ENCODE measurements at regions not wholly inside any gene's neighbourhood (a gene's known extent, or its start where the extent isn't known, plus 50 kb on each side); places are given as distances from the start of the nearest gene placed in this dataset.

DNA sequence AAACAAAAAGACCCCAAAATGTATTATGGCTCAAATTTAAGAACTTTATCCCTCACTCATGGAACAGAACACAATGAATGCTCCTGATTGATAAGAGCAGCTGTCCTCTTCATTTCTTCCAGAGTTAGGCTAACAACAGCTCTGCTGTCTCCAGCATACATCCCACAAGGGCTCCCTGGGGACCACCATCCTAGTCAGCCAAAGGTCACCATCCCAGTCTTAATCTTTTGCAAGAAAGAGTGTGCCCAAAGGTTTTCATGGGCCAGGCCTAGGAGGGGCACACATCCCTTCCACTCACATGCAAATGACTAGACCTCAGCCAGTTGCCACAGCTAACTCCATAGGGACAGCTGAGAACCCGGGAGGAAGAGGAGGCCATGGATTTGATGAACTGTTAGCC, 555.3 kb downstream of the BUD13 start:
- TF ChIP-seq CTCF (IDR thresholded peaks at IDR 0.05), result no peak
- TF ChIP-seq YY1 (IDR thresholded peaks at IDR 0.05; ENCODE audit: low read depth), result no peak
- TF ChIP-seq, protein P1, sequence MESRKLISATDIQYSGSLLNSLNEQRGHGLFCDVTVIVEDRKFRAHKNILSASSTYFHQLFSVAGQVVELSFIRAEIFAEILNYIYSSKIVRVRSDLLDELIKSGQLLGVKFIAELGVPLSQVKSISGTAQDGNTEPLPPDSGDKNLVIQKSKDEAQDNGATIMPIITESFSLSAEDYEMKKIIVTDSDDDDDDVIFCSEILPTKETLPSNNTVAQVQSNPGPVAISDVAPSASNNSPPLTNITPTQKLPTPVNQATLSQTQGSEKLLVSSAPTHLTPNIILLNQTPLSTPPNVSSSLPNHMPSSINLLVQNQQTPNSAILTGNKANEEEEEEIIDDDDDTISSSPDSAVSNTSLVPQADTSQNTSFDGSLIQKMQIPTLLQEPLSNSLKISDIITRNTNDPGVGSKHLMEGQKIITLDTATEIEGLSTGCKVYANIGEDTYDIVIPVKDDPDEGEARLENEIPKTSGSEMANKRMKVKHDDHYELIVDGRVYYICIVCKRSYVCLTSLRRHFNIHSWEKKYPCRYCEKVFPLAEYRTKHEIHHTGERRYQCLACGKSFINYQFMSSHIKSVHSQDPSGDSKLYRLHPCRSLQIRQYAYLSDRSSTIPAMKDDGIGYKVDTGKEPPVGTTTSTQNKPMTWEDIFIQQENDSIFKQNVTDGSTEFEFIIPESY (IDR thresholded peaks at IDR 0.05; ENCODE audit: borderline replicate concordance, low read depth), result no peak
- TF ChIP-seq, protein P2, sequence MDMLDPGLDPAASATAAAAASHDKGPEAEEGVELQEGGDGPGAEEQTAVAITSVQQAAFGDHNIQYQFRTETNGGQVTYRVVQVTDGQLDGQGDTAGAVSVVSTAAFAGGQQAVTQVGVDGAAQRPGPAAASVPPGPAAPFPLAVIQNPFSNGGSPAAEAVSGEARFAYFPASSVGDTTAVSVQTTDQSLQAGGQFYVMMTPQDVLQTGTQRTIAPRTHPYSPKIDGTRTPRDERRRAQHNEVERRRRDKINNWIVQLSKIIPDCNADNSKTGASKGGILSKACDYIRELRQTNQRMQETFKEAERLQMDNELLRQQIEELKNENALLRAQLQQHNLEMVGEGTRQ (IDR thresholded peaks at IDR 0.05; ENCODE audit: borderline replicate concordance, low read depth, low read length), result no peak
- TF ChIP-seq RFX5 (IDR thresholded peaks at IDR 0.05; ENCODE audit: low read length), result no peak
- no peak for TF ChIP-seq REST (IDR thresholded peaks at IDR 0.05; ENCODE audit: low read depth, low read length)
- TF ChIP-seq EP300 (IDR thresholded peaks at IDR 0.05; ENCODE audit: borderline replicate concordance in 1 of 2, low read depth in 1 of 2, low read length in 1 of 2), result no peak
- no peak for TF ChIP-seq CHD2 (IDR thresholded peaks at IDR 0.05; ENCODE audit: low read length, partially characterized antibody)
- TF ChIP-seq MXI1 (IDR thresholded peaks at IDR 0.05; ENCODE audit: low read depth, low read length), result no peak
- TF ChIP-seq, protein P3, sequence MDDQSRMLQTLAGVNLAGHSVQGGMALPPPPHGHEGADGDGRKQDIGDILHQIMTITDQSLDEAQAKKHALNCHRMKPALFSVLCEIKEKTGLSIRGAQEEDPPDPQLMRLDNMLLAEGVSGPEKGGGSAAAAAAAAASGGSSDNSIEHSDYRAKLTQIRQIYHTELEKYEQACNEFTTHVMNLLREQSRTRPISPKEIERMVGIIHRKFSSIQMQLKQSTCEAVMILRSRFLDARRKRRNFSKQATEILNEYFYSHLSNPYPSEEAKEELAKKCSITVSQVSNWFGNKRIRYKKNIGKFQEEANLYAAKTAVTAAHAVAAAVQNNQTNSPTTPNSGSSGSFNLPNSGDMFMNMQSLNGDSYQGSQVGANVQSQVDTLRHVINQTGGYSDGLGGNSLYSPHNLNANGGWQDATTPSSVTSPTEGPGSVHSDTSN (IDR thresholded peaks at IDR 0.05), result no peak
- TF ChIP-seq POLR2AphosphoS5 (IDR thresholded peaks at IDR 0.05; ENCODE audit: low read depth, low read length), result no peak
- no peak for TF ChIP-seq GABPA (IDR thresholded peaks at IDR 0.05; ENCODE audit: low read depth)
- no peak for TF ChIP-seq FOXM1 (IDR thresholded peaks at IDR 0.05; ENCODE audit: low read depth)

Measured in SK-N-SH (cell line).